ENCODE measurements at regions not wholly inside any gene's neighbourhood (a gene's known extent, or its start where the extent isn't known, plus 50 kb on each side); places are given as distances from the start of the nearest gene placed in this dataset.

DNA sequence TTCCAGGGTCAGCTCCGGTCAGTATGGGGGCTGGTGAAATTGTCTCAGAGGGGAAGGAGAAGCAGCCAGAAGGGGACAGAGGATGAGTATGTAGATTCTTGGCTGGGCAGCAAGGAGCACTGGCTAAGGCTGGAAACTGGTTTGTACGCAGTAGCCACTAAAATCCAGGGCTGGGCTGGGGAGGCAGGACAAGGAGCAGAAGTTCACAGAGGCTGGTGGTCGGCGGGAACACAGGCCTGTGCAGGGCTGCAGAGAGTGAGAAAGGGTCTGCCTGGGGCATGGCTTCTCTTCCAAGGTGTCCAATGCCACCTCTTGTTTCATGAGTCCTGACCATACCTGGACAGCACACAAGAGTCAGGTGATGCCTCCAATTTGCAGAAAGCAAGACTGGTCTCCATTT, 94.4 kb upstream of the HDAC4 start:
- TF ChIP-seq, protein P1, sequence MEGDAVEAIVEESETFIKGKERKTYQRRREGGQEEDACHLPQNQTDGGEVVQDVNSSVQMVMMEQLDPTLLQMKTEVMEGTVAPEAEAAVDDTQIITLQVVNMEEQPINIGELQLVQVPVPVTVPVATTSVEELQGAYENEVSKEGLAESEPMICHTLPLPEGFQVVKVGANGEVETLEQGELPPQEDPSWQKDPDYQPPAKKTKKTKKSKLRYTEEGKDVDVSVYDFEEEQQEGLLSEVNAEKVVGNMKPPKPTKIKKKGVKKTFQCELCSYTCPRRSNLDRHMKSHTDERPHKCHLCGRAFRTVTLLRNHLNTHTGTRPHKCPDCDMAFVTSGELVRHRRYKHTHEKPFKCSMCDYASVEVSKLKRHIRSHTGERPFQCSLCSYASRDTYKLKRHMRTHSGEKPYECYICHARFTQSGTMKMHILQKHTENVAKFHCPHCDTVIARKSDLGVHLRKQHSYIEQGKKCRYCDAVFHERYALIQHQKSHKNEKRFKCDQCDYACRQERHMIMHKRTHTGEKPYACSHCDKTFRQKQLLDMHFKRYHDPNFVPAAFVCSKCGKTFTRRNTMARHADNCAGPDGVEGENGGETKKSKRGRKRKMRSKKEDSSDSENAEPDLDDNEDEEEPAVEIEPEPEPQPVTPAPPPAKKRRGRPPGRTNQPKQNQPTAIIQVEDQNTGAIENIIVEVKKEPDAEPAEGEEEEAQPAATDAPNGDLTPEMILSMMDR (IDR thresholded peaks at IDR 0.05): no peak
- Mint-ChIP-seq H3K4me1 (ENCODE audit: low read depth) (no peaks in the 10 kb centered on the region), H3K9me3 (peaks cover 35% of the 10 kb centered on the region; the same call in 1 of the 2 replicates), H3K27ac (no peak overlapping the region), H3K27me3 (ENCODE audit: insufficient read depth) (peaks cover 3% of the 10 kb centered on the region), H3K36me3 (ENCODE audit: low read depth) (peaks cover 3% of the 10 kb centered on the region; the same call in 1 of the 2 replicates), H3K4me3 (no peak overlapping the region)
- DNase-seq: no peak

- TF ChIP-seq, protein P1 (IDR thresholded peaks at IDR 0.05): no peak
Observed at GRCh38 chr2:239494578-239494977, 93.8 kb upstream of the HDAC4 start.

DNA sequence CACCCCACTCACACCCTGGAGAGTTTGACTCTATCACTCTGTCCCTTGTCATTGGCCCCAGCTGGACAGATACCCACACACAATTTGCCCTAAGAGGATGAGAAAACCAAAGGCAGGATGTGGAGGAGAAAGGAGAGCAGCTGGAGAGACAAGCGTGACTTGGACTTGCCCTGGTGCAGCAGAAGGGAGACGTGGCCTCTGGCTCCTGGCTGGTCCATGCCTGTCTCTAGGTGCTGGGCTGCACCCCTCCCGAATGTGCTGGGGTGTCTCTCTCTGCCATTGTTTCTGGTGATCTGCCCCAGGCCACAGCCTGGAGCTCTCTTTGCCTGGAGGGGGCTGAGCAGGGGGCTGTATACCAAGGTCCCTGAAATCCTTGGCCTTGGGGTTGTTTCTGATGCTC, 88.7 kb upstream of the HDAC4 start:
- no peak overlapping the region for H3K27ac Mint-ChIP-seq
- TF ChIP-seq, protein P1 (IDR thresholded peaks at IDR 0.05): no peak
- H3K27me3 Mint-ChIP-seq (ENCODE audit: insufficient read depth): peaks cover 5% of the 10 kb centered on the region
- H3K4me1 Mint-ChIP-seq (ENCODE audit: low read depth): no peaks in the 10 kb centered on the region
- H3K9me3 Mint-ChIP-seq: peaks cover 22% of the 10 kb centered on the region; the same call in 1 of the 2 replicates
- no peak for DNase-seq
- no peak overlapping the region for H3K4me3 Mint-ChIP-seq
- H3K36me3 Mint-ChIP-seq (ENCODE audit: low read depth): peaks cover 9% of the 10 kb centered on the region

More at GRCh38 chr2:239494578-239494977, 93.8 kb upstream of the HDAC4 start:
- Mint-ChIP-seq H3K9me3 (peaks cover 31% of the 10 kb centered on the region; the same call in 1 of the 2 replicates), H3K4me3 (no peak overlapping the region), H3K27me3 (ENCODE audit: insufficient read depth) (peaks cover 6% of the 10 kb centered on the region), H3K4me1 (ENCODE audit: low read depth) (no peaks in the 10 kb centered on the region), H3K27ac (no peak overlapping the region), H3K36me3 (ENCODE audit: low read depth) (peaks cover 5% of the 10 kb centered on the region; the same call in 1 of the 2 replicates)
- DNase-seq: no peak

DNA sequence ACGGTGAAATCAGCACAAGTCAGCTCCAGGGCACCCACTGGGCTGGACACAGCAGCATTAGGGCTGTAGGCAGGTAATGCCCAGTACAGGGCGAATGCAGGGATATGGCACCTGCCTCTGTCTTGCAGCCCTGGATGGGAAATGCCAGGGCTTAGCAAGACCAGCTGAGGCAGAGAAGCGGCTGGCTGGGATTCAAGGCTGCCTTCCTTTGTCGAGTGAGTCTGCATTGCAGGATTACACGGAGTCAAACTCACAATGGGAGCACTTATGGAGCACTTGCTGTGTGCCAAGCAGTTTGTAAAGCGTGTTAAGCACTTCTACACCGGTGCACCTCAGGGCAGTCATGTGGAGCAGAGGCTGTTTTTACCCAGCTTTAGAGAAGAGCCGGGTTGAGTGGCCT, 87.3 kb upstream of the HDAC4 start:
- no peak for DNase-seq
- Mint-ChIP-seq H3K36me3 (ENCODE audit: low read depth) (peaks cover 9% of the 10 kb centered on the region), H3K27me3 (ENCODE audit: insufficient read depth) (peaks cover 5% of the 10 kb centered on the region), H3K27ac (no peak overlapping the region), H3K4me1 (ENCODE audit: low read depth) (no peaks in the 10 kb centered on the region), H3K4me3 (no peak overlapping the region), H3K9me3 (peaks cover 28% of the 10 kb centered on the region; the same call in 1 of the 2 replicates)
- TF ChIP-seq, protein P1 (IDR thresholded peaks at IDR 0.05): no peak

- Mint-ChIP-seq H3K4me3 (no peak overlapping the region), H3K36me3 (ENCODE audit: low read depth) (peaks cover 14% of the 10 kb centered on the region), H3K27ac (no peak overlapping the region), H3K4me1 (ENCODE audit: low read depth) (no peaks in the 10 kb centered on the region), H3K9me3 (peaks cover 30% of the 10 kb centered on the region), H3K27me3 (ENCODE audit: insufficient read depth) (peaks cover 5% of the 10 kb centered on the region)
- TF ChIP-seq, protein P1 (IDR thresholded peaks at IDR 0.05): no peak
- no peak for DNase-seq
Observed at GRCh38 chr2:239487272-239487671, 86.5 kb upstream of the HDAC4 start.

- H3K27me3 Mint-ChIP-seq (ENCODE audit: insufficient read depth): peaks cover 5% of the 10 kb centered on the region
- H3K4me1 Mint-ChIP-seq (ENCODE audit: low read depth): no peaks in the 10 kb centered on the region
- H3K4me3 Mint-ChIP-seq: no peak overlapping the region
- H3K36me3 Mint-ChIP-seq (ENCODE audit: low read depth): peaks cover 14% of the 10 kb centered on the region
- H3K9me3 Mint-ChIP-seq: peaks cover 38% of the 10 kb centered on the region
- no peak for DNase-seq
- TF ChIP-seq, protein P1 (IDR thresholded peaks at IDR 0.05): no peak
- no peak overlapping the region for H3K27ac Mint-ChIP-seq
Observed at GRCh38 chr2:239485622-239486021, 84.8 kb upstream of the HDAC4 start.

All from HFFc6 (cell line).